Calu3 (cell line): ENCODE measurements at regions not wholly inside any gene's neighbourhood (a gene's known extent, or its start where the extent isn't known, plus 50 kb on each side); places are given as distances from the start of the nearest gene placed in this dataset.

Experiments
- BruUV-seq: library from RNA; stranded (reverse); fragments of 400-500 nt; replicated peaks from 2 replicates; lab custom pipeline; 2021; lab: Mats Ljungman, UMichigan
- CTCF ChIA-PET: fragments of 300-600 bp; sonication (Branson Sonifier 250); formaldehyde crosslinking; loops from one replicate; lab custom pipeline; 2022; ENCODE audit warnings: antibody characterized with exemption; lab: Charles Lee
- DNase-seq: peaks from one replicate; pipeline ENCODE4 v3.0.0; 2022
- H3K27ac Mint-ChIP-seq: one replicate; pipeline ENCODE4 v1.8.0; 2022; ENCODE audit warnings: mixed read lengths; ENCODE audit not compliant: unreplicated experiment
- H3K27me3 Mint-ChIP-seq: one replicate; pipeline ENCODE4 v1.8.0; 2022; ENCODE audit warnings: mixed read lengths; ENCODE audit not compliant: unreplicated experiment
- H3K36me3 Mint-ChIP-seq: one replicate; pipeline ENCODE4 v1.8.0; 2022; ENCODE audit warnings: mild to moderate bottlenecking, moderate library complexity, mixed read lengths; ENCODE audit not compliant: insufficient read depth, unreplicated experiment
- H3K4me1 Mint-ChIP-seq: one replicate; pipeline ENCODE4 v1.8.0; 2022; ENCODE audit warnings: mild to moderate bottlenecking, low read depth, mixed read lengths; ENCODE audit not compliant: unreplicated experiment
- H3K4me3 Mint-ChIP-seq: one replicate; pipeline ENCODE4 v1.8.0; 2022; ENCODE audit warnings: mild to moderate bottlenecking, low read depth, moderate library complexity, mixed read lengths; ENCODE audit not compliant: unreplicated experiment
- H3K9me3 Mint-ChIP-seq: one replicate; pipeline ENCODE4 v1.8.0; 2022; ENCODE audit warnings: low read depth, mixed read lengths; ENCODE audit not compliant: unreplicated experiment
- intact Hi-C: fragments of 100-400 bp; cut with micrococcal nuclease; formaldehyde crosslinking; loops from one replicate; pipeline ENCODE4 v1.10.0; 2022; ENCODE audit not compliant: unreplicated experiment
- TF ChIP-seq, protein P1 (sequence below): fragments of 200-600 bp; IDR thresholded peaks from one replicate; pipeline ENCODE4 v1.8.0; 2022; ENCODE audit warnings: antibody characterized with exemption; ENCODE audit not compliant: unreplicated experiment

DNA sequence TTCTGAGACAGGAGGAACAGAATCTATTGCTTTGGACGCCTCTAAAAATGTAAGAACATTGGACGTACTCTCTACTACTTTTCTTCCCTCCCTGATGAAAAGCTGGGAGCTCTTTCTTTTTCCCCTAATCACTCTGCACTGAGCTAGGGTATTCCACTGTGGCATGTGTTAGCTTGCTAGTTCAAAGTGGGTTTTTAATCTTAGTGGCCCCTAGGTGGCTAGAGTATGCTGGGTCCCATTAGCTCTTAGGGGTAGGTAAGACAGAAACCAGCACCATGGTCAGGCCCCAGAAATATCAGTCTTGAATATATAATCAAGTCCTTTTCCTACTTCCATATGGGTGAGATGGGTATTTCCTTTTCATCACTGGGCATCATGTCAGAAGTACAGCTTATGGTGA, 945.2 kb upstream of the PTPRD start:
- no peak overlapping the region for H3K4me3 Mint-ChIP-seq
- CTCF ChIA-PET, result no interaction called here
- intact Hi-C loops, result no loop called here
- no peak for DNase-seq
- peaks cover 14% of the 10 kb centered on the region for H3K9me3 Mint-ChIP-seq
- TF ChIP-seq, protein P1, sequence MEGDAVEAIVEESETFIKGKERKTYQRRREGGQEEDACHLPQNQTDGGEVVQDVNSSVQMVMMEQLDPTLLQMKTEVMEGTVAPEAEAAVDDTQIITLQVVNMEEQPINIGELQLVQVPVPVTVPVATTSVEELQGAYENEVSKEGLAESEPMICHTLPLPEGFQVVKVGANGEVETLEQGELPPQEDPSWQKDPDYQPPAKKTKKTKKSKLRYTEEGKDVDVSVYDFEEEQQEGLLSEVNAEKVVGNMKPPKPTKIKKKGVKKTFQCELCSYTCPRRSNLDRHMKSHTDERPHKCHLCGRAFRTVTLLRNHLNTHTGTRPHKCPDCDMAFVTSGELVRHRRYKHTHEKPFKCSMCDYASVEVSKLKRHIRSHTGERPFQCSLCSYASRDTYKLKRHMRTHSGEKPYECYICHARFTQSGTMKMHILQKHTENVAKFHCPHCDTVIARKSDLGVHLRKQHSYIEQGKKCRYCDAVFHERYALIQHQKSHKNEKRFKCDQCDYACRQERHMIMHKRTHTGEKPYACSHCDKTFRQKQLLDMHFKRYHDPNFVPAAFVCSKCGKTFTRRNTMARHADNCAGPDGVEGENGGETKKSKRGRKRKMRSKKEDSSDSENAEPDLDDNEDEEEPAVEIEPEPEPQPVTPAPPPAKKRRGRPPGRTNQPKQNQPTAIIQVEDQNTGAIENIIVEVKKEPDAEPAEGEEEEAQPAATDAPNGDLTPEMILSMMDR, result no peak
- H3K27ac Mint-ChIP-seq, result no peak overlapping the region
- H3K36me3 Mint-ChIP-seq, result no peaks in the 10 kb centered on the region
- no TSS peak for BruUV-seq
- no peaks in the 10 kb centered on the region for H3K4me1 Mint-ChIP-seq
- no peaks in the 10 kb centered on the region for H3K27me3 Mint-ChIP-seq

DNA sequence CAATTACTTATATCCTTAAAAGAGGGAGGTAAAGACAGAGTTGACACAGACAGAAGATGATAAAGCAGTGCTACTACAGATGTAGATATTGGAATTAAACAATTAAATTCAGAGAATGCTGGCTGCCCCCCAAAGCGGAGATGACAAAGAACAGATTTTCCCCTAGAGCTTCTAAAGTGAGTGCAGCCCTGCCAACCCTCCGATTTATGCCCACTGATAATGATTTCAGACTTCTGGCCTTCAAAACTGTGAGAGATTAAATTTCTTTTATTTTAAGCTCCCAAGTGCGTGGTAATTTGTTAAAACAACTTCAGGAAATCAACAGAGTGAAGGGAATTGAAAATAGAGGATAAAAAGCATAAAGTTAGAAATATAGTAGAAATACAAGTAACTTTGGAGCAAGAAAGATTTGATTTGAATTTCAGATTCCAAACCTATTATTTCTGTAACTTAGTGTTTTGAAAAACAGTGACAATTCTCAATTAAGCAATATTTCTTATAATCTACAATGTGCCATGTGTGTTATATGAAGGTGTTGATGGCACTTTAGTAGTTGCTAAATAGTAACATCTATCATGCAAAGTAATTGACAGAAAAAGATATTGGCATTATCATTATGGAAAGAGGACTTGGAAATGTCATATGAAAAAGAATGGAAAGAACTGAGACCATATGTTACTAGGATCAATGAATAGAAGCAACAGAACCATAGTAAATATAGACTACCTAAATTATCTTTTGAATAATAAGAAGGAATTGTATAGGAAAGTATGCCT, 946.4 kb upstream of the PTPRD start:
- intact Hi-C loops, result no loop called here
- CTCF ChIA-PET, result no interaction called here

DNA sequence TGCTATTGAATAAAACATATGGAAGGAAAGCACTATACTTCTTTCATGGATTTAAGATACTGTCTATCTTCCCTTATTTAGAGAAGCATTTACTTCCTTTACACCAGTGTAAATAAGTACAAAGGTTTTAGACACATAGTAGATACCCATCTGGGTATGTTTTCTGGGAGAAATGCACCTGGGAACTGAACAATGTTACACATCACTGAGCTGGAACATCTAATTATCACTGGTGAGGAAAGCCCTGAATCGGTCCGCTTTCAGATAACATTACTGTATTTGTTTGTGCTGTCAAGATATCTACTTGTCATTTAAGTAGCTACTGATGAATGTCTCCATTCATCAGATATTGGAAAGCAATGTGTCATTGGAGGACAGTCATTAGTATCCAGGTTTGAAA, 964.7 kb upstream of the PTPRD start:
- intact Hi-C loops, result no loop called here
- DNase-seq, result no peak
- no TSS peak for BruUV-seq
- Mint-ChIP-seq H3K27ac (no peak overlapping the region), H3K9me3 (no peaks in the 10 kb centered on the region), H3K36me3 (no peaks in the 10 kb centered on the region), H3K27me3 (no peaks in the 10 kb centered on the region), H3K4me3 (no peak overlapping the region), H3K4me1 (no peaks in the 10 kb centered on the region)
- TF ChIP-seq, protein P1, result no peak
- CTCF ChIA-PET, result no interaction called here

More for the DNA sequence above, 946.4 kb upstream of the PTPRD start:
- Mint-ChIP-seq H3K27me3 (no peaks in the 10 kb centered on the region), H3K4me3 (no peak overlapping the region), H3K27ac (no peak overlapping the region), H3K9me3 (peaks cover 14% of the 10 kb centered on the region), H3K36me3 (no peaks in the 10 kb centered on the region), H3K4me1 (no peaks in the 10 kb centered on the region)
- no peak for DNase-seq
- no TSS peak for BruUV-seq
- TF ChIP-seq, protein P1, result no peak

DNA sequence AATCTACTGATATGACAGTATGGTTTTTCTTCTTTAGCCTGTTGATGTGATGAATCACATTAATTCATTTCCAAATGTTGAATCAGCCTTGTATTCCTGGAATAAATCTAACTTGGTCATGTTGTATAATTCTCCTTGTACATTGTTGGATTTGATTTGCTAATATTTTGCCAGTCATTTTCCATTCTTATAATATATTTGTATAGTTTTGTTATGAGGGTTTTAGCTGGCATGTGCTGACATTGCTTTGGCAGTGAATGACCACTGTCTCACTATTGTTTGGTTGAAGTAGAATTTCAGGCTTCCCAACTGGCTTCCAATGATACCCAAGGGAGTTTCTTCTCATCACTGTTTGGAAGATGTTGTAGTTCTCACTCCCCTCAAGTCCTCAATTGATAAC, 983.0 kb upstream of the PTPRD start:
- CTCF ChIA-PET, result no interaction called here
- Mint-ChIP-seq H3K4me1 (no peaks in the 10 kb centered on the region), H3K9me3 (peaks cover 2% of the 10 kb centered on the region), H3K36me3 (no peaks in the 10 kb centered on the region), H3K27ac (no peak overlapping the region), H3K4me3 (no peak overlapping the region), H3K27me3 (no peaks in the 10 kb centered on the region)
- intact Hi-C loops, result no loop called here
- no peak for DNase-seq
- TF ChIP-seq, protein P1, result no peak
- BruUV-seq, result no TSS peak
